Activated CD4-positive, alpha-beta T cell treated with anti-CD3 and anti-CD28 coated beads, Interleukin-2, amount 50 U/mL, for 16 hours (primary cell): ENCODE measurements at regions not wholly inside any gene's neighbourhood (a gene's known extent, or its start where the extent isn't known, plus 50 kb on each side); places are given as distances from the start of the nearest gene placed in this dataset.
"Not testable (repeated sequence)": the region's sequence is repeated elsewhere in the genome, so short reads cannot be mapped to it uniquely, and the experiment has no call there.

Experiments
- DNase-seq: peaks from one replicate; pipeline ENCODE4 v3.0.0-alpha.2; 2020

DNA sequence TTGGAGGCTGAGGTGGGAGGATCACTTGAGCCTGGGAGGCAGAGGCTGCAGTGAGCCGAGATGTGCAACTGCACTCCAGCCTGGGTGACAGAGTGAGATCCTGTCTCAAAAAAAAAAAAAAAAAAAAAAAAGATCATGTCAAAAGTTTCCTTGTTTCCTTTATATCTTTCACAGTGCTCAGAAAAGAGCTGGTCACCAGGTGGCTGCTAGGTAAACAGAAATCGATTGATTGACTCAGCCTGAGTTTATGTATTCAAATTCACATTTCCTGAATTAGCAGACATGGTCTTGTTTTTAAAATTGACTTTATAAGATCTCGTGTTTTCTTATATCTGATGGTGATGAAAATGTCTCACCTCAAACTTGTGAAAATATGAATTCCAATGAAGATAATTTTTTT lies 261.8 kb upstream of the FANCL start:
- DNase-seq, result no peak

DNA sequence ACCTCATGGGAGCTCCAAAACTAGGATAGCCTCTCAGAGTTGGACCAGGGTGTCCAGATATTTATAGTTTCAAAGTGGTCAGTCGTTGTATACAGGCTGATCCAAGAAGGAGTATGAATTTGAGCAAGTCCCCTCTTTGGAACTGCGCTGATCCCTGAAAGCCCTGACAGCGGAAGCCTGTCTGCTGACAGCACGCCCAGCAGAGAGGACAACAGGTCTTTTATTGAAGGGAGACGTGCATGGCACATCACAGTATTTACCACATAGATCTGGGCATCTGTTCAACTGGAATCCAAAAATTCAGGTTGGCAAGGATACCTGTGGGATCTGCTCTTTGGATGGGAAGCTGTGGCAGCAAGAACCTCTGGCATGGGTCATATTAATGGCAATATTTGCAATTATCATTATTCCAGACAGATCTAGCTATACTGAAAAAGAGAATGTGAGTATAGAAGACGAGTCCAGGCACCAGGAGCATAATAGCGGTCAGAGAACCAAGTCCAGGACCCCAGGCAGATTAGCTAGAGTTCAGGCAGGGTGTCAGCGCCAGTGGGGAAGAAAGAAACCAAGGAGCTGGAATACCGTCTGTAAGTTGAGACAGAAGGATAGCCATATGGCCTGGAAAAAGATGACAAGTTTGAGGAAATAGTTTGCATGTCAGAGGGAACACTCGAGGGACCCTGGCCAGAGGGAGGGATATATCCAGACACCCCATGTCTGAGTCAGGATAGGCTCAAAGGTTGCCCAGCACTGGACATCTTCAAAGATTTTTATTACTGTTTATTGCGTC lies 260.4 kb upstream of the FANCL start:
- no peak for DNase-seq

DNA sequence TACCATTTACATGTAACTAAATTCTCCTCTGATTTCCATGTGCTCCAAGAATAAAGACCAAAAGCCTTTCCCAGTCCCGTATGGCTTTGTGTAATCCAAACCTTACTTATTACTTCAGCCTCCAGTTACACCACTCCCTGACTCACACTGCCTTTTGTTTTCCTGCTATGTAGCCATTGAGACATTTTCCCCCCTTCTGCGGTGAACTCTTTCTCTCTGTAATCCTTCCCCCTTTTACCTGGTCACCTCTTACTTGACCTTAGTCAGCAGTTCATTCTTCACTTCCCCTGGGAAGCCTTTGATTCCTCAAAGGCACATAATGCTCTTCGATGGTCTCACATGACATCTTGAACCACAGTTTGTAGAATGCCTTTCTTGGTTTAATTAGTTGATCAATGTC lies 256.0 kb upstream of the FANCL start:
- DNase-seq, result no peak

DNA sequence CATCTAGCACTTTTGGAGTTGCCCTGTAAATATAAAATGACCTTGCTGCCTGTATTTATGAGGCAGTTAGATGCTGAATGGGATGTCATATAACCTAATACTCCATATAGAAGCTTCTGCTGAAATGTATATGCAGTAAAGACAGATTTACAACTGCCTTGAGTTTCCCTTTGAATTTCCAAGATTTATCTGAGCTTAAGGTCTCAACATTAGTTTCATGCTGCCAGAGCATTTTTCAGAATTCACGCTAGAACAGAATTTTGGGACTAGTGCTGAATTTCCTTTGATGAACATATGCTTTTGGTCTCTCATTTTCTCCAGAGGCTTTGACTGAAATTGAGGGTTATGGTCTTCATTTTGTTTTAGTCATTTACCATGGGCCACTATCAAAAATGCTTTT lies 254.7 kb upstream of the FANCL start:
- DNase-seq, result no peak

DNA sequence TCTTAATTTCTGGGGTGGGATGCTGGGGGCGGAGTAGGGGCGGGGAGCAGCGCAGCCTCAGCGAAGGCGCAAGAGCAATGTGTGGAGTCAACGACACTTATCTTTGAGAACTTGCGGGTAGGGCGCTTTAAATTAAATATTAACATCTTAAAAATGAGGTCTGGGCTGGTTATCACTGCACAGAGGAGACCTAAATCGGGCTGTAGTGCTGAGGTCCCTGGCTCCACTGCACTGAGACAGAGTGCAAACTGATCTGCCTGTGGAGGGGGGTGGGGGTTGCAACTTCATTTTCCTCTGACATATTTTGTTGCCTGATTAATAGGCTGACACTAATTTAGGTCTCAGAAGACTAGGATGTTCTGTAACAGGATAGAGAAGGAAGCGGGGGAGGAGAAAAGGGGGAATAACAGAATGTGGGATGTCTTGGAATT lies 253.0 kb upstream of the FANCL start:
- DNase-seq, result no peak

DNA sequence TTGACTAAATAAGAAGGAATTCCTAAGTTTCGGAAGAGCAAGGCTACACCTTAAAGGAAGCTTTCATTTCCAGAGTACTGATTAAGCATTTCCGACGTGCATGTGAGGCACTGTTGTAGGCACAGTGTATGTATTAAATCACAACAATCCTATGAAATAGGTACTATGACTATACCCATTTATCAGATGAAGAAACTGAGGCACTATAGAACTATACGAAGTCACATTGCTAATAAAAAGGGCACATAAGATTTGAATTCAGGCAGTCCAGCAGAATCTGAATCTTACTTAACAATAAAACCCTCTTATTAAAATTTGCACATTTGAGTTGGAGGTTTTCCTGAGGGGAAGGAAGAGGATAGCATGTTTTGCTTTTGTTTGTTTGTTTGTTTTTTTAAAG lies 243.5 kb upstream of the FANCL start:
- no peak for DNase-seq

DNA sequence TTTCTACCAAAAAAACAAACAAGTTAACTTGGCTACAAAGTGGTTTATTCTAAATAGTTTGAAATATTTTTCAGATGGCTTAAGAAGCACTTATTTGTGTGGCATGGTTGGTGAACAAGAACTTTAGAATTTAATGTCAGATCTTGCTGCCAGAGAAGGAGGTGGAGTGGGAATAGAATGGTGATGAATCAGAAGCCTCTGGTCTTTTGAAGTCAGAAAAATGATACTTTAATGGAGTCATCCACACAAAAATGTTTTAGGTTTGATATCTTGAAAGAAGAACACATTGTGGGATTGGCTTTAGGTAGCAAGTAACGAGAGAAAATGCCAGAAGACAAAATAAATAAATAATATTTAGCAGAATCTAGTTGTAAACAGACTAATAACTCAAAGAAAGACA lies 243.1 kb upstream of the FANCL start:
- DNase-seq, result no peak

DNA sequence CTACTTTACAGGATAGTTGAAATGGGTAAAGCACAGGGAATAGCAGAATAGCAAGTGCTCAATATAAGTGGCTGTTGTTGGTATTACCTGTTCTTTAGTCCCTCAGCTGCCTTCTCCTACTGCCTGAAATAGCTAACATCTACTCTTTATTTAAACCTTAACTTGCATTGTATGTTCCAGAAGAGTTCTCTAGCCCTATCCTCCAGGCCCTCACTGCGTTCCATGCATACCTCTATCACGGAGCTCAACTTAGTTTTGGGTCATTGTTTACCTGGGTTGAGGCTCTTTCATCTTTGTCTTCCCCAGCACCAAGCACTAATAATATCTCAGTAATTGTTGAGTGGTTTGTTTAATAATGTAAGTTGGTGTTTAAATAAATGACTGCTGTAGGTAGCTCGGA lies 242.2 kb upstream of the FANCL start:
- no peak for DNase-seq

DNA sequence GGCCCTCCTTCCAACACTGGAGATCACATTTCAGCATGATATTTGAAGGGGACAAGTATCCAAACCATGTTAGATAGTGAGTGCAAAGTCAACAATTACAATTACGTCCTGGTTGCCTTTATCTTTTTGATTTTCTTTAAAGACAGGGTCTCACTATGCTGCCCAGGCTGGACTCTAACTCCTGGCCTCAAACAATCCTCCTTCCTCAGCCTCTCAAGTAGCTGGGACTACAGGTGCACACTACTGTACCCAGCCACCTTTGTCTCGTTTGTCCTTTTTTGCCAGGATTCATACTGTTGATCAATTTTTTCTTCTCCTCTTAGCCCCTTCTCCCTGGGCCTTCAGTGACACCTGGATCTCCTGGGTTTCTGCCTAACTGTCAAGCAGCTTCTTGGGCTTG lies 240.5 kb upstream of the FANCL start:
- DNase-seq, result no peak

DNA sequence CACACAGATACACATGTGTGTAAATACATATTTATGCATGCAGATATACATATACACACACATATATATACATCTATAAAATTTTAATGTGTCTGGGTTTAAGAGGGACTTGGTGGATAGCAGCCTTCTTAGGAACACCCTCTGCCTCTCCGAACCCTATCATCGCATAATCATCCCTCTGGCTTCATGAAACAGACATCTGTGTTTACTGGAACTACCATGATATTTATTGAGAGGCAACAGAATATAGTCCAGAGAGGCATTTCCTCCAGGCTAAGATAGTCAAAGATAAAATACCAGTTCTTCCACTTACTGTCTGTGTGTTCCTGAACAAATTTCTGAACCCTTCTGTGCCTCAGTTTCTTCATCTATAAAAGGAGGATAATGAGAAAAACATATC lies 239.0 kb upstream of the FANCL start:
- no peak for DNase-seq

DNA sequence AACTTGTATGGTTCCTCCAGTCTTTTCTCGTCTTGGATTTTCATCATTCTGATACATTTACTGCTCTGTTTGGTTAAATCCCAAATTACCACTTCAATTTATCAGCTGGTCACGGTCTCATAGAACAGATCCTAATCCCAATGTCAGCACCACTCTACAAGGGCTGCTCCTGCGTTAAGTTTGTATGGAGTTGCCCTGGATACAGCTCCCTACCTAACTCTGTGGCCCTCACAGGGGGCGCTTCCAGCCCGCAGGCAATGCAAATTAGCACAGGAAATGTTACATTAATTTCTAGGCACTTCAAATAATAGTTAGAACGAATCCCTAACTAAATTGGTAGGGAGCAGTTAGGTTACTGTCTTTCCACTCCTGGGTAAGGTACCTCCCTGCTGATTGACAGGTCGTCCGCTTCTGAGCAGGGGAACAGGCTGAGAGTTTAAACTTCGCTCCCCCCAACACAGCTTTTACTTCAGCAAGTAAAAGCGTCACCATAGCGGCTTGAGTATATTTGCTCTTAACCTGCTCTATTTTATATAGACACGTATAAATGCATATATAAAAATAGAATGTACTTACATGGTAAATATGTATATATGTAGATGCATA lies 238.5 kb upstream of the FANCL start:
- no peak for DNase-seq

DNA sequence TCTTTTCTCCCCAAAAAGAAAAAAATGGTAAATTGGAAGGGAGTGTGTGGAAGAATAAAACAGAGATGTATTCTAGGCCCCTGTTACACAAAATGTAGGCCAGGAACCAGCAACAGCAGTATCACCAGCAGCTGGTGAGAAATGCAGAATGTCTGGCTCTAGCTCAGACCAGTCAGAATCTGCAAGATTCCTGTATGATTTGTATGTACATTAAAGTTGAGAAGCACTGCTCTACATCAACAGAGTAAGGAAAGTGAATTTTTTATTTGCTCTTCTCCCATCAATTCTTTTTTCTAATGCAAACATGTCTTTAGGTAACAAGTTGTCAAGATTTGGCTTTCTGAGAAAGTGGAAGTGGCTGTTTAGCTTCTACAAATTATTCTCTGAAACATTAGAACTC lies 235.4 kb upstream of the FANCL start:
- no peak for DNase-seq

DNA sequence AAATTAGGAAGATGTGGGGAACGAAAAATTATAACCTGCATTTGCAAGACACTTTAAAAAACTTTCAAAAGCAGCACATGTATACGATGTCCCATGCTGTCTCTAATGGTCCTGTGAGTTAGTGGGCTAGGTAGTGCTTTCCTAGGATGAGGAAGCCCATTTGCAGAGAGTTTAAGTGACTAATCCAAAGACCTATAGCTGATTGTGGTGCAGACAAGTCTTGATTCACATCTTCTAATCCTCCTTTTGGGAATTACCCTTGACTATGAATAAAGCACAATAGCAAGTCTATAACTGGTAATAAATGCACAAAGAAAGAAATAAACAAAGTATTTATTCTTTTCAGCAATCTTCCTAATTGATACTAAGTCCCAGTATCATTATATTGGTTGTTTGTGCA lies 234.6 kb upstream of the FANCL start:
- DNase-seq, result no peak

DNA sequence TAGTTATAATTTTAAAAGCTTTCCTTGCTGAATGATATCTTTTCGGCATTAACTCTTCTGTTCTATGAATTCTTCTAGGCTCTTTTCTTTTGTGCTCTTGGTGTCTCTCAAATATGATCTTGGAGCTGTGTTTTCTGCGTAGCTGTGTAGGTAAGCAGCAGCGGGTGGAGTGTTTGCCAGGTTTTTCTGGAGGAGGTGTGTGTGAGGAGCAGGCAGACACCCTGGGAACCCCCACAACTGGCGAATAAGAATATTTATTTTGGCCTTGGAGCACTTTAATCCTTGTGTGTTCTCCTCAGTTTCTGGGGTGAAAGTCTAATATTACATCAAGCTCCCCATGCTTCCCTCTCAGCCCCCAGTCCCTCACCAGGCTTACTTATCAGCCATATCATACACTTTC lies 232.0 kb upstream of the FANCL start:
- no peak for DNase-seq

DNA sequence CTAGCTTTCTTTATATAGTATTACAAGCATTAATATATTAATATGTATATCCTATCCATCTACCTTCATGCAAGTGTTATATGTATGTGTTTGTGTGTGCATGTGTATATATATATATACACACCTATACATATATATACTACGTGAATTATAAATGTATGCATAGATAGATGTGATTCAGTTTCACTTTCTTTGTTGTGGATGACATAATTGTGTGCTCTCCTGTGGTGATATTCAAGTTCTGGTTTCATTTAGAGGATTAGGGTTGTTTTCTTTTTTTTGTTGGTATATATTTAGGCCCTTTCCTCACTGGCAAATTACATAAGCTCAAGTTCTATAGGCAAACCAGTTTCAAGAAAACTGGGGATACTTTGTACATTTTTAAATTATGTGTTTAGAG lies 225.7 kb upstream of the FANCL start:
- DNase-seq, result no peak

DNA sequence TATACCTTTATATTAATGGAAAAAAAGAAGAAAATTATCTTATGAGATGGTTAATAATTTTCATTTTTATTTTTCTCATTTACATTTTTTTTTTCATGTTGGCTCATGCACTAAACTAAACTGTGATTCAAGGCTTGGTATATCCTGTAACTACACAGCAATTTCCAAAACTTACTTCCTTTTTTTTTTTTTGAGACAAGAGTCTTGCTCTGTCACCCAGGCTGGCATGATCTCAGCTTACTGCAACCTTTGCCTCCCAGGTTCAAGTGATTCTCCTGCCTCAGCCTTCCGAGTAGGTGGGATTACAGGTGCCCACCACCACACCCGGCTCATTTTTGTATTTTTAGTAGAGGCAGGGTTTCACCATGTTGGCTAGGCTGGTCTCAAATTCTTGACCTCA lies 224.9 kb upstream of the FANCL start:
- DNase-seq, result not testable (repeated sequence)

DNA sequence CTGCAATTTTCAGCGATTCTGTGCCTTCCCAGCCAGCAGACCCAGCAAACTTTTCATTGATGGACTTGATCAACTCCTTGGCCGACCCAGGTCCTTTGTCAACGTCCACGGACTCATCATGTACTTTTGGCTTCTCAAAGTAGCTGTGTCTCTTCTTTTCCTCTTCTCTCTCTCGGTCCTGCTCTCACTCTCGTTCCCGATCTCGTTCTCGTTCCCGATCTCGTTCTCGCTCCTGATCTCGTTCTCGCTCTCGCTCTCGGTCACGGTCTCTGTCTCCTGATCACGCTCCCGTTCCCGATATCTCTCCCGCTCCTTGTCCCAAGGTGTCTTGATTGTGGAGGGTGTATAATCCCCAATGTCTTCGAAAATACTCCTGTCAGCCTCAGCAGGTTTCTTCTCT lies 219.5 kb upstream of the FANCL start:
- DNase-seq, result no peak

DNA sequence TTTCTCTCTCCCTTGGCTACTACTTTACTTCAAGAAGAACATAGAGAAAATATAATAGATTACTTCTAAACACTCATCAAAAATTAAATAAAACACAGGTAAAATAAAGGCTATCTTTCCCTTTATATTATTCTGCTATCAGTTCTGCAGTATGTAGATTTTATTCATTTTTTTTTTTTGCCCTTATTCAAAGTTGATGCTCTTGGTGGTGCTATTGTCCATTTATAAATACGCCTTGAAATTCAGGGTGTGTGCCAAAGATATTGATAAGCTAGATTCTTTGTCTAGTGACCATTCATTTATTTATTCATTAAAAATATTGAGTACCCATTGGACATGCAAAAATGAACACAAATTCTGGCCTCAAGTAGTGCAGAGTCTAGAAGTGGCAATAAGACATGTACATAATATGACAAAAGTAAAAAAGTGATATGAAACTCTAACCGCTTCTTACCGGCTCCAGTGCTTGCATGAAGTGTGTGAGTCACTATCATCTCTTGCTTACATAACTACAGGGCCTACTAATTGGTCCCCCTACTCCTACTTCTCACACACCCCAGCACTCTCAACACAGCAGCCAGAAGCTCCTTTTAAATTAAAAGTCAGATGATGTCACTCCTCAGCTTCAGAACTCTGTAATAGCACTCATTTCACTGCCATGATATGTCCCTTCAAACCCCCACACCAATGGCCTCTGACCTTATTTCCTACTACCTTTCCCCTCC lies 208.3 kb upstream of the FANCL start:
- no peak for DNase-seq

DNA sequence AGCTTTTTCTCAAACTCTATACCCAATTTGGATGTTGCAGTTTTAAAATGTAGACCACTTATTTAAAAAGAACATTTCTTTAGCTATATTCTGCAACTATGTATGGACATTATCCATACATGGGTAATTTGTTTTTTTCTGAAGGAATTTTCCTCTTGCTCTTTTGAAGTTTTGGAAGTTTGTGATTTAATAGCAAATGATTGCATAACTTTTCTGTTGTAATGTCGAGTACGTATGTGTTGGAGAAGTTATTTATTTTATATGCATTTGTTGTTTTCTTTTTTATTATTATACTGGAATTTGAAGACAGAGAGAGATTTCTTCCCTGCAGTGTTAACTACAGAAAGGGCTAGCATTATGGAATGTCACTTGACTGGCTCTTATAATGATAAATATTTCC lies 207.7 kb upstream of the FANCL start:
- DNase-seq, result no peak

DNA sequence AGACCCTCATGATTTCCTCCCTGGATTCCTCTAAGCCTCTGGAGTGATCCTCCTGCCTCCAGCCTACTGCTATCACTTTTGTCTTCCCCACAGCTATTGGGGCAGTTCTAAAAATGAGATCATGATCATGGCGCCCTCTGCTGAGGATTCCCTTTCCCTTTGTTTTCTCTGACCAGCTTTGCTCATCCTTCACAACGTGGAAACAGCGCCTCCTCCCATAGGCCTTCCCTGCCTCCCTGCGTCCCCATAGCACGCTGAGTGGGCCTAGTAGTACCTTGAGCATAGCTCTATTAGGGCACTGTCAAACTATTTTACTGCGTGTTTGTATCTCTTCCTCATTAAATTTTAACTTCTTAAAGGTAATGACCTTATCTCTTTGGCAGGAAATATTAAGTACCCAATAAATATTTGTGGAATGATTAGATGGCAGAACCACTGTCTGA lies 207.0 kb upstream of the FANCL start:
- peak; percentile 51 for DNase-seq

DNA sequence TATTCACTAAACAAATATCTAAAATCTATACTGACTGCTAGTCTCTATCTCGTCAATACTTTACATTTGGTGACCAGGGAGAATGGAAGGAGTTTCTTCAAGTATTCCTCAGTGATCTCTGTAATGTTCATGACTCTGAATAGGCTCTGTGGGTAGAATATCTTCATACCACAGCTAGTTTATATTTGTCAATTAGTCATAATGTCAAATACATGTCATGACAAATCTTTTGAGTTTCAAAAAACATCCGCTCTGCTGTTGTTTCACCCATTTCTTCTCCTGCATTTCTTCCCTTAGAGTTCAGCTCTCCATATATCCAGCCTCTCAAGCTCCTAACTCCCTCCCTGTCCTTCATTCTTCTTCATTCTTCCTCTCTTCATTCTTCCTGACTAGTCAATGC lies 206.5 kb upstream of the FANCL start:
- no peak for DNase-seq

DNA sequence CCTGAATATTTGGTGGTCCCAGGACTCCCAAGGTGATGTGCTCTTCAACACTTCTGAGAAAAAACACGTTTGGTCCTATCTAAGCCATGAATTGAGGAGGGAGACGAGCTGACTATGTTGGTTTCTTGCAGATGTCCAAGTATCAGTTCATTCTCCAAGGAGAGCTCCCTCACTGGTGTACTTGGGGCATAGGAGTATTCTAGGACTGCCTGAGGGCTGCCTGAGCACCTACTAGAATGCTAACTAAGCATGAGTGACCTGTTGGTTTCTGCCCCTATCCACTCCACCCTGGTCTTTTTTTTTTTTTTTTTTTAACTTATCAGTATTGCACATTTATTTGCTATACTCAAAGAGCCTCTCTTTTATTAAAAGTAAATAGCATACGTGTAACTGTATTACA lies 200.5 kb upstream of the FANCL start:
- no peak for DNase-seq

DNA sequence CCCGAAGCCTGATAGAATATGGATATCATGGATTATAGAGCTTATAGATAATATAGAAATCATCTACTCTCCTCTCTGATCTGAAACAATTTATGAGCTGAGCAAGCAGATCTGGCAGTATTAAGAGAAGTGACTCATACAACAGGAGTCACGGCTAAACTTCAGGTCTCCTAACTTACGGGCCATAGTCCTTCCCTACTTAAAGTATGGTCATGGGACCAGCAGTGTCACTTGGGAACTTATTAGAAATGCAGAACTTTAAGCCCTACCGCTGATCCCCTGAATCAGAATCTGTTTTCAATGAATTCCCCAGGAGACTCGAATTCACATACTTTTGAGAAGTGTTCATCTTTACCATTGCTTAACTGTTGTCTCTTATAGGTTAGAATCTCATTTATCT lies 195.7 kb upstream of the FANCL start:
- DNase-seq, result no peak

DNA sequence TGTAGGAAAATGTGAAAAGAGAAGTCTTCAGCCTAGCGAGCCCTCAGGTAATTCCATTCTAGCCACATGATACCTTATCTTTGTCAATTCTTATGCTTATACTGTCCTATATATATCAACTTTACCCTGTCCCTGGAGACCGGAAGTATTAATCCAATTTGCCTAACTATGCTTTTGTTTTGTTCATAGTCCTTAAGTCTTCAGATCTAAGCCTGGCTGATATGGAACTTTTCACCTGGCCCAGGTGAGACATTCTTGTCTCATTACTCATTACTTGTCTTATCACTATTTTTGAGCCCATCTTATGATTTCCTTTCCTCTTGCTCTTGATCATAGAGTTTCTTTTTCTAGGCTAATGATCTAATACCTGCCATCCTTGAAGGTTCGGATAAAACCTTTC lies 194.1 kb upstream of the FANCL start:
- DNase-seq, result no peak
